GM12873 (cell line): ENCODE measurements at regions not wholly inside any gene's neighbourhood (a gene's known extent, or its start where the extent isn't known, plus 50 kb on each side); places are given as distances from the start of the nearest gene placed in this dataset.

Experiments used
- CTCF ChIP-seq: IDR thresholded peaks from 2 replicates; pipeline ENCODE4 v1.5.1; 2012; ENCODE audit warnings: low read depth, mild to moderate bottlenecking, moderate library complexity, low read length, control low read depth; ENCODE audit not compliant: insufficient read depth; ENCODE audit errors: missing control alignments

- TF ChIP-seq CTCF, result no peak
These were observed 821.7 kb downstream of the GATA3 start for GRCh38 chr10:8876171-8876570.

GRCh38 chr10:8889538-8889937, 835.0 kb downstream of the GATA3 start:
- no peak for TF ChIP-seq CTCF

GRCh38 chr10:8893102-8893501, 838.6 kb downstream of the GATA3 start:
- TF ChIP-seq CTCF, result no peak

- no peak for TF ChIP-seq CTCF
These were observed 839.7 kb downstream of the GATA3 start for GRCh38 chr10:8894148-8894547.

- no peak for TF ChIP-seq CTCF
These were observed 843.3 kb downstream of the GATA3 start for GRCh38 chr10:8897769-8898168.

- no peak for TF ChIP-seq CTCF
These were observed 844.4 kb downstream of the GATA3 start for GRCh38 chr10:8898745-8899330.

GRCh38 chr10:8902926-8903325, 848.4 kb downstream of the GATA3 start:
- TF ChIP-seq CTCF, result no peak
